MM.1S (cell line): ENCODE measurements at regions not wholly inside any gene's neighbourhood (a gene's known extent, or its start where the extent isn't known, plus 50 kb on each side); places are given as distances from the start of the nearest gene placed in this dataset.

Experiments
- DNase-seq: peaks from one replicate; pipeline ENCODE4 v3.0.0-alpha.2; 2015
- H2AFZ ChIP-seq: fragments of 300-600 bp; sonication (generic); 2 replicates; pipeline ENCODE4 v1.6.0; 2016; ENCODE audit warnings: antibody characterized with exemption, low read length
- H3F3A ChIP-seq: fragments of 300-600 bp; sonication (generic); 2 replicates; pipeline ENCODE4 v1.6.1; 2016; ENCODE audit warnings: mild to moderate bottlenecking, antibody characterized with exemption, low read length, moderate library complexity, mixed read lengths; ENCODE audit not compliant: insufficient read depth
- H3K27ac ChIP-seq: fragments of 300-600 bp; sonication (generic); 2 replicates; pipeline ENCODE4 v1.5.1; 2016; ENCODE audit warnings: mild to moderate bottlenecking, low read length
- H3K27me3 ChIP-seq: fragments of 300-600 bp; sonication (generic); replicated peaks from 2 replicates; pipeline ENCODE4 v1.6.0; 2016; ENCODE audit warnings: low read length; ENCODE audit not compliant: insufficient read depth
- H3K36me3 ChIP-seq: fragments of 300-600 bp; sonication (generic); replicated peaks from 2 replicates; pipeline ENCODE4 v1.6.1; 2016; ENCODE audit warnings: mild to moderate bottlenecking, low read length, mixed read lengths; ENCODE audit not compliant: insufficient read depth
- H3K4me1 ChIP-seq: fragments of 300-600 bp; sonication (generic); 2 replicates; pipeline ENCODE4 v1.6.1; 2016; ENCODE audit warnings: low read length, mixed read lengths
- H3K4me2 ChIP-seq: fragments of 300-600 bp; sonication (generic); 2 replicates; pipeline ENCODE4 v1.6.0; 2016; ENCODE audit warnings: low read depth, low read length
- H3K4me3 ChIP-seq: fragments of 300-600 bp; sonication (generic); 2 replicates; pipeline ENCODE4 v1.5.1; 2016; ENCODE audit warnings: low read length, mixed read lengths
- H3K79me2 ChIP-seq: fragments of 300-600 bp; sonication (generic); 2 replicates; pipeline ENCODE4 v1.6.1; 2016; ENCODE audit warnings: mixed run types, low read length, mixed read lengths
- H3K9ac ChIP-seq: fragments of 300-600 bp; sonication (generic); 2 replicates; pipeline ENCODE4 v1.6.1; 2016; ENCODE audit warnings: low read length, mixed read lengths
- H3K9me2 ChIP-seq: fragments of 300-600 bp; sonication (generic); replicated peaks from 2 replicates; pipeline ENCODE4 v1.6.1; 2016; ENCODE audit warnings: mild to moderate bottlenecking, low read length, mixed read lengths; ENCODE audit not compliant: insufficient read depth
- H3K9me3 ChIP-seq: fragments of 300-600 bp; sonication (generic); replicated peaks from 2 replicates; pipeline ENCODE4 v1.6.1; 2016; ENCODE audit warnings: mild to moderate bottlenecking, low read length, mixed read lengths; ENCODE audit not compliant: insufficient read depth
- H4K20me1 ChIP-seq: fragments of 300-600 bp; sonication (generic); 2 replicates; pipeline ENCODE4 v1.6.1; 2016; ENCODE audit warnings: mild to moderate bottlenecking, low read length, moderate library complexity, mixed read lengths; ENCODE audit not compliant: insufficient read depth
- CTCF ChIP-seq: fragments of 300-600 bp; sonication (generic); IDR thresholded peaks from 2 replicates; pipeline ENCODE4 v1.5.1; 2016; ENCODE audit warnings: antibody characterized with exemption, low read length, mixed read lengths
- EZH2 ChIP-seq: fragments of 300-600 bp; sonication (generic); optimal IDR thresholded peaks from 2 replicates; pipeline ENCODE3; 2017; ENCODE audit warnings: low read depth, mild to moderate bottlenecking, antibody characterized with exemption, low read length, mixed read lengths
- EZH2phosphoT487 ChIP-seq: fragments of 300-600 bp; sonication (generic); IDR thresholded peaks from 2 replicates; pipeline ENCODE4 v1.6.1; 2018; ENCODE audit warnings: antibody characterized with exemption, low read length

- no peak overlapping the region for H2AFZ ChIP-seq
These were observed 122.9 kb downstream of the NUF2 start for GRCh38 chr1:163444665-163445064.

GRCh38 chr1:163450986-163451385, 129.2 kb downstream of the NUF2 start:
- no peak overlapping the region for H3K4me3 ChIP-seq
- H3K4me1 ChIP-seq, result no peaks in the 10 kb centered on the region
- no peaks in the 10 kb centered on the region for H3K9me2 ChIP-seq
- no peaks in the 10 kb centered on the region for H3K79me2 ChIP-seq
- no peak for DNase-seq
- H3K36me3 ChIP-seq, result no peaks in the 10 kb centered on the region
- H4K20me1 ChIP-seq, result no peaks in the 10 kb centered on the region
- no peak overlapping the region for H3K9ac ChIP-seq
- H3F3A ChIP-seq, result no peaks in the 10 kb centered on the region
- H3K4me2 ChIP-seq, result no peak overlapping the region
- TF ChIP-seq EZH2phosphoT487, result no peak
- TF ChIP-seq CTCF, result no peak
- TF ChIP-seq EZH2, result no peak
- no peak overlapping the region for H3K27ac ChIP-seq
- no peak overlapping the region for H2AFZ ChIP-seq
- no peaks in the 10 kb centered on the region for H3K9me3 ChIP-seq
- no peaks in the 10 kb centered on the region for H3K27me3 ChIP-seq

More at GRCh38 chr1:163444665-163445064, 122.9 kb downstream of the NUF2 start:
- H3K9me2 ChIP-seq, result no peaks in the 10 kb centered on the region
- no peaks in the 10 kb centered on the region for H3K36me3 ChIP-seq
- DNase-seq, result no peak
- no peak for TF ChIP-seq EZH2
- no peaks in the 10 kb centered on the region for H3K27me3 ChIP-seq
- H4K20me1 ChIP-seq, result no peaks in the 10 kb centered on the region
- H3K4me3 ChIP-seq, result no peak overlapping the region
- no peaks in the 10 kb centered on the region for H3K9me3 ChIP-seq
- no peak overlapping the region for H3K27ac ChIP-seq
- H3K9ac ChIP-seq, result no peak overlapping the region
- H3K4me2 ChIP-seq, result no peak overlapping the region
- H3K79me2 ChIP-seq, result no peaks in the 10 kb centered on the region
- no peaks in the 10 kb centered on the region for H3F3A ChIP-seq
- no peaks in the 10 kb centered on the region for H3K4me1 ChIP-seq

GRCh38 chr1:163459539-163459938, 137.8 kb downstream of the NUF2 start:
- Histone ChIP-seq H3K4me2 (no peak overlapping the region), H3K9me2 (no peaks in the 10 kb centered on the region), H3K79me2 (no peaks in the 10 kb centered on the region), H3K27ac (no peak overlapping the region), H3K27me3 (no peaks in the 10 kb centered on the region), H3K4me3 (no peak overlapping the region), H3K36me3 (no peaks in the 10 kb centered on the region), H4K20me1 (no peaks in the 10 kb centered on the region), H2AFZ (no peak overlapping the region), H3K9ac (no peak overlapping the region), H3K9me3 (no peaks in the 10 kb centered on the region), H3F3A (no peaks in the 10 kb centered on the region), H3K4me1 (no peaks in the 10 kb centered on the region)
- TF ChIP-seq CTCF, result no peak
- TF ChIP-seq EZH2, result no peak
- TF ChIP-seq EZH2phosphoT487, result no peak
- no peak for DNase-seq

- Histone ChIP-seq H3K36me3 (no peaks in the 10 kb centered on the region), H3K27ac (no peak overlapping the region), H3K27me3 (no peaks in the 10 kb centered on the region), H3K4me2 (no peak overlapping the region), H3K9me2 (no peaks in the 10 kb centered on the region), H3K4me1 (no peaks in the 10 kb centered on the region), H3K4me3 (no peak overlapping the region), H3F3A (no peaks in the 10 kb centered on the region), H3K9ac (no peak overlapping the region), H3K79me2 (no peaks in the 10 kb centered on the region), H3K9me3 (no peaks in the 10 kb centered on the region), H4K20me1 (no peaks in the 10 kb centered on the region), H2AFZ (no peak overlapping the region)
- TF ChIP-seq EZH2, result no peak
- DNase-seq, result no peak
These were observed 145.5 kb downstream of the NUF2 start for GRCh38 chr1:163467289-163467688.
